ENCODE measurements at regions not wholly inside any gene's neighbourhood (a gene's known extent, or its start where the extent isn't known, plus 50 kb on each side); places are given as distances from the start of the nearest gene placed in this dataset.

- TF ChIP-seq POLR2AphosphoS5 (IDR thresholded peaks at IDR 0.05; ENCODE audit: low read depth): no peak
- no peak for TF ChIP-seq CTCF (IDR thresholded peaks at IDR 0.05; ENCODE audit: insufficient read depth, low read length)
- no peak for TF ChIP-seq SPI1 (IDR thresholded peaks at IDR 0.05; ENCODE audit: borderline replicate concordance, low read depth)
These were observed 711.0 kb downstream of the AACS start for GRCh38 chr12:125776212-125776611.

All from HL-60 (cell line).